ENCODE measurements at regions not wholly inside any gene's neighbourhood (a gene's known extent, or its start where the extent isn't known, plus 50 kb on each side); places are given as distances from the start of the nearest gene placed in this dataset.
A peak's percentile ranks its signal among the peaks of the same experiment; 100 is the strongest.

GRCh38 chr4:130812117-130812765 is 1716.3 kb downstream of the C4orf33 start:
- TF ChIP-seq, protein P1, sequence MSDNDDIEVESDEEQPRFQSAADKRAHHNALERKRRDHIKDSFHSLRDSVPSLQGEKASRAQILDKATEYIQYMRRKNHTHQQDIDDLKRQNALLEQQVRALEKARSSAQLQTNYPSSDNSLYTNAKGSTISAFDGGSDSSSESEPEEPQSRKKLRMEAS (IDR thresholded peaks at IDR 0.05; ENCODE audit: low read depth, low read length) = no peak
- TF ChIP-seq MYC (IDR thresholded peaks at IDR 0.05; ENCODE audit: low read depth, low read length) = no peak
- TF ChIP-seq CTCF (IDR thresholded peaks at IDR 0.05; ENCODE audit: low read depth, low read length) = no peak
- no peak for TF ChIP-seq POLR2A (IDR thresholded peaks at IDR 0.05; ENCODE audit: extremely low read depth, insufficient read length)
- no peak overlapping the region for H3K4me3 ChIP-seq (ENCODE audit: low read depth, low read length)
- peak; percentile 9 for DNase-seq (ENCODE audit: low read depth)

DNA sequence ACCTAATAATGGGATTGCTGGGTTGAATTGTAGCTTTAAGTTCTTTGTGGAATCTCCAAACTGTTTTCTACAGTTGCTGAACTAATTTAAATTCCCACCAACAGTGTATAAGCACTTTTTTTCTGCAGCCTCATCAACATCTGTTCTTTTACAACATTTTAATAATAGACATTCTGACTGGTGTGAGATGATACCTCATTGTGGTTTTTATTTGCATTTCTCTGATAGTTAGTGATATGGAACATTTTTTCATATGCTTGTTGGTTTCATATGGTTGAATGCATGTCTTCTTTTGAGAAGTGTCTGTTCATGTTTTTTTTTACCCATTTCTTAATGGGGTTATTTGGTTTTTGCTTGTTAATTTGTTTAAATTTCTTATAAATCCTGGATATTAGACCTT is 1718.9 kb downstream of the C4orf33 start:
- TF ChIP-seq, protein P1 (IDR thresholded peaks at IDR 0.05; ENCODE audit: low read depth, low read length) = no peak
- TF ChIP-seq CTCF (IDR thresholded peaks at IDR 0.05; ENCODE audit: low read depth, low read length) = no peak
- no peak for TF ChIP-seq MYC (IDR thresholded peaks at IDR 0.05; ENCODE audit: low read depth, low read length)
- no peak for TF ChIP-seq POLR2A (IDR thresholded peaks at IDR 0.05; ENCODE audit: extremely low read depth, insufficient read length)
- DNase-seq (ENCODE audit: low read depth) = no peak
- H3K4me3 ChIP-seq (ENCODE audit: low read depth, low read length) = no peak overlapping the region

GRCh38 chr4:130820448-130820847 is 1724.5 kb downstream of the C4orf33 start:
- H3K4me3 ChIP-seq (ENCODE audit: low read depth, low read length) = no peak overlapping the region
- TF ChIP-seq, protein P1 (IDR thresholded peaks at IDR 0.05; ENCODE audit: low read depth, low read length) = no peak
- TF ChIP-seq CTCF (IDR thresholded peaks at IDR 0.05; ENCODE audit: low read depth, low read length) (no peak), MYC (IDR thresholded peaks at IDR 0.05; ENCODE audit: low read depth, low read length) (no peak)
- DNase-seq (ENCODE audit: low read depth) = no peak

GRCh38 chr4:130825284-130825683 is 1729.3 kb downstream of the C4orf33 start:
- DNase-seq (ENCODE audit: low read depth) = no peak
- TF ChIP-seq, protein P1 (IDR thresholded peaks at IDR 0.05; ENCODE audit: low read depth, low read length) = no peak
- no peak for TF ChIP-seq POLR2A (IDR thresholded peaks at IDR 0.05; ENCODE audit: extremely low read depth, insufficient read length)
- no peak for TF ChIP-seq CTCF (IDR thresholded peaks at IDR 0.05; ENCODE audit: low read depth, low read length)
- TF ChIP-seq MYC (IDR thresholded peaks at IDR 0.05; ENCODE audit: low read depth, low read length) = no peak
- H3K4me3 ChIP-seq (ENCODE audit: low read depth, low read length) = no peak overlapping the region

DNA sequence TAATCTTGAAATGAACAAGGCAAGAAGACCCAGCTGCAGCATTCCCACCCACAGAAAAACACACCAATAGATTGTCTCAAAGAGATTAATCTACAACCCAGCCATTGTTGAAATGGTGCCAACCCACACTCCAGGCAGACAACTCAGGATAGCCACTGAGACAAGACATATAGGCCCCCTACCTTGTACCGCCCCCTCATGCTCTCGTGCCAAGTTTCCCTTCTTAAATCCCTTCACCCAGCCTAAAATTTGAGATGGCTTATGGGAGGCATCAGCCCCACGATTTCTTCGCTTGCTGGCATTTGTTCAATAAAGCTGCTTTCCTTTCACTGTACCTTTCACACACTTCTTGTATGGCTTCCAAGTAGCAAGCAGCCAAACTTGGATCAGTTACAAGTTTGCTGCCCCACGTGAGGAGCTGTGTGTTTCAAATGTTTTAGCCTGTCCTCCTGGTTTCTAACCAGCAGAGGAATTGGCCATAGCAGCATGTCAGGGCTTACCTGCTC is 1754.1 kb downstream of the C4orf33 start:
- TF ChIP-seq MYC (IDR thresholded peaks at IDR 0.05; ENCODE audit: low read depth, low read length) (no peak), POLR2A (IDR thresholded peaks at IDR 0.05; ENCODE audit: extremely low read depth, insufficient read length) (no peak), CTCF (IDR thresholded peaks at IDR 0.05; ENCODE audit: low read depth, low read length) (no peak)
- TF ChIP-seq, protein P1 (IDR thresholded peaks at IDR 0.05; ENCODE audit: low read depth, low read length) = no peak
- no peak overlapping the region for H3K4me3 ChIP-seq (ENCODE audit: low read depth, low read length)
- DNase-seq (ENCODE audit: low read depth) = no peak
